Kidney (tissue), 13 donors: ENCODE measurements at regions not wholly inside any gene's neighbourhood (a gene's known extent, or its start where the extent isn't known, plus 50 kb on each side); places are given as distances from the start of the nearest gene placed in this dataset.

Experiments used
- DNase-seq, 5 donors: peaks; one replicate each; pipeline ENCODE4 v3.0.0-alpha.2; 2013 to 2020
- FAIRE-seq: peaks from 2 replicates; lab custom pipeline; 2012; peaks lifted over from hg19 to GRCh38; lab: Jason Lieb, UNC
- H3K27ac ChIP-seq, 2 donors: one replicate each; pipeline ENCODE4 v1.7.0; 2013; ENCODE audit warnings: low read depth in 2 of 2, low read length in 2 of 2, inconsistent platforms in 1 of 2
- H3K27me3 ChIP-seq: one replicate; pipeline ENCODE4 v1.7.1; 2013; ENCODE audit warnings: low read length, inconsistent platforms; ENCODE audit not compliant: control insufficient read depth, insufficient read depth
- H3K36me3 ChIP-seq, 3 donors: one replicate each; pipeline versions ENCODE4 v1.7.0 to v1.7.1; 2013; ENCODE audit warnings: low read length in 3 of 3, control low read depth in 1 of 3, inconsistent platforms in 1 of 3; ENCODE audit not compliant: insufficient read depth in 3 of 3, control insufficient read depth in 2 of 3
- H3K4me1 ChIP-seq, 3 donors: one replicate each; pipeline versions ENCODE4 v1.7.0 to v1.7.1; 2013; ENCODE audit warnings: low read length in 3 of 3, inconsistent platforms in 1 of 3, low read depth in 1 of 3; ENCODE audit not compliant: control insufficient read depth in 2 of 3, insufficient read depth in 2 of 3
- H3K4me3 ChIP-seq, 3 donors: one replicate each; pipeline versions ENCODE4 v1.7.0 to v1.8.1; 2013; ENCODE audit warnings: low read length in 3 of 3, control low read depth in 1 of 3, inconsistent platforms in 1 of 3
- H3K9ac ChIP-seq, 3 donors: one replicate each; pipeline versions ENCODE4 v1.7.0 to v1.7.1; 2013; ENCODE audit warnings: low read length in 3 of 3, control low read depth in 1 of 3, inconsistent platforms in 1 of 3
- H3K9me3 ChIP-seq, 3 donors: one replicate each; pipeline versions ENCODE4 v1.7.0 to v1.7.1; 2013; ENCODE audit warnings: low read length in 3 of 3, control low read depth in 1 of 3, inconsistent platforms in 1 of 3; ENCODE audit not compliant: control insufficient read depth in 2 of 3, insufficient read depth in 1 of 3
- CTCF ChIP-seq: IDR thresholded peaks from 3 replicates; pipeline ENCODE4 v1.5.1; 2012; ENCODE audit warnings: mild to moderate bottlenecking, moderate library complexity, borderline replicate concordance; ENCODE audit not compliant: insufficient read depth; ENCODE audit errors: extremely low read depth
- intact Hi-C: fragments of 100-400 bp; cut with DNase I; formaldehyde crosslinking; loops from one replicate; pipeline ENCODE4 v1.11.1; 2022
- donor health status: control.
- donor health status: control.
- donor health status: control.
- donor health status: control.
- donor health status: control.
- donor health status: DM: yes; HTN: yes; CAD: no.
- donor health status: Normal renal cell carcinoma (clear cell type).

GRCh38 chr3:194841515-194841841 lies 155.8 kb downstream of the FAM43A start:
- no peak overlapping the region for H3K27ac ChIP-seq

GRCh38 chr3:194843556-194843955 lies 157.9 kb downstream of the FAM43A start:
- TF ChIP-seq CTCF = no peak
- FAIRE-seq = no peak
- Histone ChIP-seq H3K9me3 (no peaks in the 10 kb centered on the region), H3K27me3 (no peaks in the 10 kb centered on the region), H3K4me1 (no peaks in the 10 kb centered on the region), H3K27ac (no peak overlapping the region), H3K4me3 (no peak overlapping the region), H3K36me3 (no peaks in the 10 kb centered on the region), H3K9ac (no peak overlapping the region)
- intact Hi-C loops = no loop called here
- no peak for DNase-seq

More at GRCh38 chr3:194841515-194841841, 155.8 kb downstream of the FAM43A start:
- Histone ChIP-seq H3K9ac (no peak overlapping the region), H3K9me3 (no peaks in the 10 kb centered on the region), H3K36me3 (no peaks in the 10 kb centered on the region), H3K27me3 (no peaks in the 10 kb centered on the region), H3K4me3 (no peak overlapping the region), H3K4me1 (no peaks in the 10 kb centered on the region)
- TF ChIP-seq CTCF = no peak
- intact Hi-C loops = no loop called here
- DNase-seq (no peak), FAIRE-seq (no peak)

- H3K27me3 ChIP-seq = no peaks in the 10 kb centered on the region
- no peaks in the 10 kb centered on the region for H3K36me3 ChIP-seq
- no peaks in the 10 kb centered on the region for H3K9me3 ChIP-seq
- intact Hi-C loops = no loop called here
- DNase-seq (no peak), FAIRE-seq (no peak)
- H3K9ac ChIP-seq = no peak overlapping the region
- TF ChIP-seq CTCF = no peak
- no peaks in the 10 kb centered on the region for H3K4me1 ChIP-seq
- no peak overlapping the region for H3K4me3 ChIP-seq
- H3K27ac ChIP-seq = no peak overlapping the region
Observed at GRCh38 chr3:194844046-194844445, 158.4 kb downstream of the FAM43A start.

GRCh38 chr3:194849166-194849875 lies 163.6 kb downstream of the FAM43A start:
- H3K4me3 ChIP-seq = no peak overlapping the region
- intact Hi-C loops = no loop called here
- H3K9me3 ChIP-seq = peaks cover 0 to 2% (median 0%) of the 10 kb centered on the region in 3 donors
- no peak for DNase-seq
- no peak for TF ChIP-seq CTCF
- H3K27ac ChIP-seq = no peak overlapping the region
- H3K9ac ChIP-seq = no peak overlapping the region
- no peaks in the 10 kb centered on the region for H3K27me3 ChIP-seq
- H3K36me3 ChIP-seq = no peaks in the 10 kb centered on the region
- H3K4me1 ChIP-seq = no peaks in the 10 kb centered on the region
- no peak for FAIRE-seq
